ENCODE measurements at regions not wholly inside any gene's neighbourhood (a gene's known extent, or its start where the extent isn't known, plus 50 kb on each side); places are given as distances from the start of the nearest gene placed in this dataset.
A peak's percentile ranks its signal among the peaks of the same experiment; 100 is the strongest.
"Not testable (repeated sequence)": the region's sequence is repeated elsewhere in the genome, so short reads cannot be mapped to it uniquely, and the experiment has no call there.

- DNase-seq (ENCODE audit: low read depth): not testable (repeated sequence)
These were observed 106.6 kb upstream of the SAMD11 start for GRCh38 chr1:817071-817599.

GRCh38 chr1:817658-818617 is 105.8 kb upstream of the SAMD11 start:
- DNase-seq (ENCODE audit: low read depth): not testable (repeated sequence)

- DNase-seq (ENCODE audit: low read depth): no peak
These were observed 105.0 kb upstream of the SAMD11 start for GRCh38 chr1:818618-819291.

- DNase-seq (ENCODE audit: low read depth): no peak
These were observed 102.8 kb upstream of the SAMD11 start for GRCh38 chr1:820962-821361.

GRCh38 chr1:826808-827207 is 96.9 kb upstream of the SAMD11 start:
- not testable (repeated sequence) for DNase-seq (ENCODE audit: low read depth)

GRCh38 chr1:827211-828063 is 96.3 kb upstream of the SAMD11 start:
- peak; percentile 92 for DNase-seq (ENCODE audit: low read depth)

- DNase-seq (ENCODE audit: low read depth): not testable (repeated sequence)
These were observed 94.4 kb upstream of the SAMD11 start for GRCh38 chr1:829324-829723.

- DNase-seq (ENCODE audit: low read depth): not testable (repeated sequence)
These were observed 93.8 kb upstream of the SAMD11 start for GRCh38 chr1:829932-830331.

- not testable (repeated sequence) for DNase-seq (ENCODE audit: low read depth)
These were observed 93.0 kb upstream of the SAMD11 start for GRCh38 chr1:830750-831149.

GRCh38 chr1:831522-831921 is 92.2 kb upstream of the SAMD11 start:
- no peak for DNase-seq (ENCODE audit: low read depth)

GRCh38 chr1:832136-832535 is 91.6 kb upstream of the SAMD11 start:
- no peak for DNase-seq (ENCODE audit: low read depth)

- not testable (repeated sequence) for DNase-seq (ENCODE audit: low read depth)
These were observed 90.5 kb upstream of the SAMD11 start for GRCh38 chr1:833226-833625.

- DNase-seq (ENCODE audit: low read depth): not testable (repeated sequence)
These were observed 88.2 kb upstream of the SAMD11 start for GRCh38 chr1:835509-835908.

GRCh38 chr1:837601-838000 is 86.1 kb upstream of the SAMD11 start:
- DNase-seq (ENCODE audit: low read depth): not testable (repeated sequence)

- DNase-seq (ENCODE audit: low read depth): not testable (repeated sequence)
These were observed 85.4 kb upstream of the SAMD11 start for GRCh38 chr1:838291-838690.

- DNase-seq (ENCODE audit: low read depth): not testable (repeated sequence)
These were observed 83.1 kb upstream of the SAMD11 start for GRCh38 chr1:840592-840991.

- DNase-seq (ENCODE audit: low read depth): not testable (repeated sequence)
These were observed 81.9 kb upstream of the SAMD11 start for GRCh38 chr1:841671-842425.

GRCh38 chr1:842799-843198 is 80.9 kb upstream of the SAMD11 start:
- not testable (repeated sequence) for DNase-seq (ENCODE audit: low read depth)

- not testable (repeated sequence) for DNase-seq (ENCODE audit: low read depth)
These were observed 79.8 kb upstream of the SAMD11 start for GRCh38 chr1:843946-844345.

GRCh38 chr1:844472-845026 is 79.2 kb upstream of the SAMD11 start:
- DNase-seq (ENCODE audit: low read depth): no peak

GRCh38 chr1:845641-846040 is 78.1 kb upstream of the SAMD11 start:
- DNase-seq (ENCODE audit: low read depth): not testable (repeated sequence)
